CD4-positive, CD25-positive, alpha-beta regulatory T cell (primary cell): ENCODE measurements at regions not wholly inside any gene's neighbourhood (a gene's known extent, or its start where the extent isn't known, plus 50 kb on each side); places are given as distances from the start of the nearest gene placed in this dataset.

ENCODE experiments used
- ATAC-seq, 2 donors: fragments of 150-1000 bp; cut with Tn5 transposase; one replicate each; pipeline ENCODE4 v1.10.0; 2021; ENCODE audit warnings: low read depth in 2 of 2, moderate number of reproducible peaks in 2 of 2, moderate library complexity in 1 of 2
- DNase-seq, 3 donors: peaks; one replicate each; pipeline versions ENCODE4 v3.0.0 to v3.0.0-alpha.2; 2012 to 2022; ENCODE audit warnings: mixed read lengths in 1 of 3
- H3K27ac ChIP-seq: one replicate; pipeline ENCODE4 v1.7.0; 2013; ENCODE audit warnings: mild to moderate bottlenecking, low read length; ENCODE audit not compliant: insufficient read depth, poor library complexity, severe bottlenecking
- H3K27me3 ChIP-seq: one replicate; pipeline ENCODE4 v1.7.0; 2013; ENCODE audit warnings: low read length; ENCODE audit not compliant: control insufficient read depth, insufficient read depth
- H3K36me3 ChIP-seq: one replicate; pipeline ENCODE4 v1.7.0; 2013; ENCODE audit warnings: mild to moderate bottlenecking, low read length, moderate library complexity; ENCODE audit not compliant: control insufficient read depth, insufficient read depth
- H3K4me1 ChIP-seq: 2 replicates; pipeline ENCODE4 v1.7.0; 2013; ENCODE audit warnings: mild to moderate bottlenecking, low read length; ENCODE audit not compliant: insufficient read depth, control insufficient read depth, poor library complexity, severe bottlenecking
- H3K4me3 ChIP-seq: one replicate; pipeline ENCODE4 v1.7.0; 2013; ENCODE audit warnings: low read depth, mild to moderate bottlenecking, low read length, moderate library complexity
- H3K9me3 ChIP-seq, 2 experiments: 1 replicate in 1 of 2; 2 replicates in 1 of 2; pipeline ENCODE4 v1.7.0; 2013; ENCODE audit warnings: low read length in 2 of 2, mild to moderate bottlenecking in 1 of 2, moderate library complexity in 1 of 2; ENCODE audit not compliant: control insufficient read depth in 2 of 2
- H3K27ac Mint-ChIP-seq, 3 donors: one replicate each; pipeline ENCODE4 v1.8.0; 2020 to 2022; ENCODE audit warnings: mild to moderate bottlenecking in 3 of 3, mixed read lengths in 3 of 3, moderate library complexity in 2 of 3
- H3K27me3 Mint-ChIP-seq: one replicate; pipeline ENCODE4 v1.8.0; 2022; ENCODE audit warnings: mild to moderate bottlenecking, mixed read lengths
- H3K36me3 Mint-ChIP-seq: one replicate; pipeline ENCODE4 v1.8.0; 2020; ENCODE audit warnings: mixed read lengths
- H3K4me1 Mint-ChIP-seq, 4 donors: one replicate each; pipeline ENCODE4 v1.8.0; 2020 to 2022; ENCODE audit warnings: mixed read lengths in 4 of 4, mild to moderate bottlenecking in 1 of 4
- H3K4me3 Mint-ChIP-seq, 4 donors: one replicate each; pipeline ENCODE4 v1.8.0; 2020 to 2022; ENCODE audit warnings: mild to moderate bottlenecking in 4 of 4, mixed read lengths in 4 of 4, moderate library complexity in 3 of 4
- H3K9me3 Mint-ChIP-seq, 7 donors: one replicate each; pipeline ENCODE4 v1.8.0; 2020 to 2022; ENCODE audit warnings: mixed read lengths in 7 of 7, mild to moderate bottlenecking in 3 of 7, moderate library complexity in 2 of 7

DNA sequence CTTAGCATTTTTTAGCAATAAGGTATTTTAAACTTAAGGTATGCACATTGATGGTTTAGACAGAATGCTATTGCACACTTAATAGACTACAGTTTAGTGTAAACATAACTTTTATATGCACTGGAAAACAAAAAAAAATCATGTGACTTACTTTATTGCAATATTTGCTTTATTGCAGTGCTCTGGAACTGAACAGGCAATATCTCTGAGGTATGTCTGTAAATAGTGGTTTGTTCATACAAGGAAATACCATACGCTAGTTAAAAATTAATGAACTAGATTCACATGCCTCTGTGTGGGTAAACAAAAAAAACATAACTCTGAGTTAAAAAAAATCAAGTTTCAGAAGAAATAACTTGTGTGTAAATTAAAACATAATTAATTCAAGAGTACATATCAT lies 479.0 kb upstream of the MKI67 start:
- Mint-ChIP-seq H3K4me3 (no peak overlapping the region), H3K9me3 (no peaks in the 10 kb centered on the region), H3K27ac (no peak overlapping the region), H3K27me3 (peaks cover 5% of the 10 kb centered on the region), H3K4me1 (peaks cover 0 to 4% (median 0%) of the 10 kb centered on the region in 4 donors), H3K36me3 (no peaks in the 10 kb centered on the region)
- DNase-seq: no peak
- Histone ChIP-seq H3K4me3 (no peak overlapping the region), H3K27me3 (no peaks in the 10 kb centered on the region), H3K27ac (no peak overlapping the region), H3K36me3 (no peaks in the 10 kb centered on the region), H3K4me1 (no peaks in the 10 kb centered on the region), H3K9me3 (no peaks in the 10 kb centered on the region)
- ATAC-seq: no peak

DNA sequence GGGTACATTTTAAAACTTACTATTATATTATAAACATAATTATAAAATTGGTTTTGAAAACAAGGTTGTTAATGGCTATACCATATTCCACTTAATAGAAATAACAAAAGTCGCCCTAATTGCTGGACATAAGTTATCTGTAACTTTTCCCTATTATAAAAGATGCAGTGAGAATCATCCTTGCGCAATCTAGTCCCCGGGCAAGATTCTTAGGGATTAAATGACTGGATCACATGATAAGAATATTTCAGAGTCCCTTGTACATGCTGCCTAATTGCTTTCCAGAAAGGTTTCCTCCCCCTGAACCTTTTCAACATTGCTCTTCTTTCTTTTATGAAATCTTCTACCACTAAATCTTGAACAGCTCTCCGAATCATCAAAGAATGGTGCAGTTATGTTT lies 479.8 kb upstream of the MKI67 start:
- H3K4me3 Mint-ChIP-seq: no peak overlapping the region
- no peaks in the 10 kb centered on the region for H3K36me3 Mint-ChIP-seq
- Histone ChIP-seq H3K9me3 (no peaks in the 10 kb centered on the region), H3K36me3 (no peaks in the 10 kb centered on the region), H3K4me1 (no peaks in the 10 kb centered on the region), H3K4me3 (no peak overlapping the region), H3K27me3 (no peaks in the 10 kb centered on the region), H3K27ac (no peak overlapping the region)
- H3K4me1 Mint-ChIP-seq: peaks cover 0 to 4% (median 0%) of the 10 kb centered on the region in 4 donors
- ATAC-seq (no peak), DNase-seq (no peak)
- peaks cover 5% of the 10 kb centered on the region for H3K27me3 Mint-ChIP-seq
- no peaks in the 10 kb centered on the region for H3K9me3 Mint-ChIP-seq
- H3K27ac Mint-ChIP-seq: no peak overlapping the region

- Mint-ChIP-seq H3K27ac (no peak overlapping the region), H3K36me3 (no peaks in the 10 kb centered on the region), H3K4me1 (no peaks in the 10 kb centered on the region), H3K9me3 (no peaks in the 10 kb centered on the region), H3K4me3 (no peak overlapping the region), H3K27me3 (peaks cover 5% of the 10 kb centered on the region)
- no peaks in the 10 kb centered on the region for H3K9me3 ChIP-seq
- no peak overlapping the region for H3K27ac ChIP-seq
- DNase-seq (no peak), ATAC-seq (no peak)
- no peaks in the 10 kb centered on the region for H3K4me1 ChIP-seq
- no peaks in the 10 kb centered on the region for H3K36me3 ChIP-seq
- H3K27me3 ChIP-seq: no peaks in the 10 kb centered on the region
- H3K4me3 ChIP-seq: no peak overlapping the region
Observed at GRCh38 chr10:128608791-128609190, 482.6 kb upstream of the MKI67 start.

DNA sequence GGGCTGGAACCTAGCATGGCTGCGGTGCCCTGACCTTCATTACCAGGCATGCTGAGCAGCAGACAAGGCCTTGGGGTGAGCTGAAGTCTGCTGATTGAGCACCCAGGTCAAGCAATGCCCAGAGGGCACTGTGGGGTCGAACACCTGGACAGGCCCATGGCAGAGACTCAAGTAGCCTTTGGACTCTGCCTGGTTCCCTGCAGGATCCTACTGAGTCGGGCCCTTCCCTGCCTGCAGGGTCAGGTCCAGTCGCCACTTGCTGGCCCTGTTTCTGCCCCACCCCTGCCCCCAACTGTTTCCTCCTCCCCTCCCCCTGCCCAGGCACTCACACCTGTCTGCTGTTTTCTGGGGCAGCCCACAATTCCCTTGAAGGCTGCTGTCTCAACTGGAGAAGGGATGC lies 483.2 kb upstream of the MKI67 start:
- no peaks in the 10 kb centered on the region for H3K36me3 Mint-ChIP-seq
- no peak overlapping the region for H3K4me3 Mint-ChIP-seq
- no peaks in the 10 kb centered on the region for H3K9me3 ChIP-seq
- ATAC-seq (no peak), DNase-seq (no peak)
- no peak overlapping the region for H3K27ac Mint-ChIP-seq
- H3K27ac ChIP-seq: no peak overlapping the region
- H3K4me1 ChIP-seq: no peaks in the 10 kb centered on the region
- no peaks in the 10 kb centered on the region for H3K36me3 ChIP-seq
- H3K27me3 Mint-ChIP-seq: peaks cover 5% of the 10 kb centered on the region
- H3K4me1 Mint-ChIP-seq: no peaks in the 10 kb centered on the region
- H3K27me3 ChIP-seq: no peaks in the 10 kb centered on the region
- H3K4me3 ChIP-seq: no peak overlapping the region
- H3K9me3 Mint-ChIP-seq: no peaks in the 10 kb centered on the region

DNA sequence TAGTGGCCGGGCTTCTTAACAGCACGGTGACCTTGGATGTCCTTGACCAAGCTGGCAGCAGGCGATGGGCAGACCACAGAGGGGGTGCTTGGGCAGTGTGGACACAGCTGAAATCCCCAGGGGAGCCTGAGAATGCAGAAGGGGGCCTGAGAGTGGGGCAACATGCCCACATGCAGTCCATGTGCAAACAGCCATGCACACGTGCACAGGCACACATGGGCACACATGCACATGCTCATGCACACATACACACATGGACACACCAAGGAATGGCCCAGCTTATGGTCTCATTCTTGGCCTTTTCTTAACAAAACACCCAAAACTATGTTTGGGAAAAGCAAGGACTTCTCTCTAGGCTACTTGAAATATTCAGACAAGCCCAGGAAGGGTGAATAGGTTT lies 483.9 kb upstream of the MKI67 start:
- peaks cover 5% of the 10 kb centered on the region for H3K27me3 Mint-ChIP-seq
- no peak overlapping the region for H3K4me3 Mint-ChIP-seq
- Histone ChIP-seq H3K4me1 (no peaks in the 10 kb centered on the region), H3K27ac (no peak overlapping the region), H3K4me3 (no peak overlapping the region), H3K27me3 (no peaks in the 10 kb centered on the region), H3K36me3 (no peaks in the 10 kb centered on the region), H3K9me3 (no peaks in the 10 kb centered on the region)
- peaks cover 0 to 2% (median 0%) of the 10 kb centered on the region in 7 donors for H3K9me3 Mint-ChIP-seq
- H3K36me3 Mint-ChIP-seq: no peaks in the 10 kb centered on the region
- ATAC-seq: no peak
- H3K4me1 Mint-ChIP-seq: no peaks in the 10 kb centered on the region
- no peak overlapping the region for H3K27ac Mint-ChIP-seq
- no peak for DNase-seq

GRCh38 chr10:128612195-128612594 lies 486.0 kb upstream of the MKI67 start:
- no peaks in the 10 kb centered on the region for H3K36me3 ChIP-seq
- H3K9me3 ChIP-seq: no peaks in the 10 kb centered on the region
- Mint-ChIP-seq H3K36me3 (no peaks in the 10 kb centered on the region), H3K9me3 (peaks cover 0 to 4% (median 0%) of the 10 kb centered on the region in 7 donors), H3K27me3 (peaks cover 5% of the 10 kb centered on the region), H3K27ac (no peak overlapping the region), H3K4me3 (no peak overlapping the region), H3K4me1 (no peaks in the 10 kb centered on the region)
- no peak overlapping the region for H3K27ac ChIP-seq
- DNase-seq: no peak
- no peaks in the 10 kb centered on the region for H3K27me3 ChIP-seq
- no peaks in the 10 kb centered on the region for H3K4me1 ChIP-seq
- no peak for ATAC-seq
- H3K4me3 ChIP-seq: no peak overlapping the region

- Mint-ChIP-seq H3K4me1 (no peaks in the 10 kb centered on the region), H3K9me3 (peaks cover 0 to 4% (median 0%) of the 10 kb centered on the region in 7 donors), H3K27ac (no peak overlapping the region), H3K4me3 (no peak overlapping the region), H3K27me3 (peaks cover 5% of the 10 kb centered on the region), H3K36me3 (no peaks in the 10 kb centered on the region)
- Histone ChIP-seq H3K36me3 (no peaks in the 10 kb centered on the region), H3K4me1 (no peaks in the 10 kb centered on the region), H3K9me3 (no peaks in the 10 kb centered on the region), H3K27me3 (no peaks in the 10 kb centered on the region), H3K27ac (no peak overlapping the region), H3K4me3 (no peak overlapping the region)
- DNase-seq (no peak), ATAC-seq (no peak)
Observed at GRCh38 chr10:128612631-128613030, 486.4 kb upstream of the MKI67 start.

DNA sequence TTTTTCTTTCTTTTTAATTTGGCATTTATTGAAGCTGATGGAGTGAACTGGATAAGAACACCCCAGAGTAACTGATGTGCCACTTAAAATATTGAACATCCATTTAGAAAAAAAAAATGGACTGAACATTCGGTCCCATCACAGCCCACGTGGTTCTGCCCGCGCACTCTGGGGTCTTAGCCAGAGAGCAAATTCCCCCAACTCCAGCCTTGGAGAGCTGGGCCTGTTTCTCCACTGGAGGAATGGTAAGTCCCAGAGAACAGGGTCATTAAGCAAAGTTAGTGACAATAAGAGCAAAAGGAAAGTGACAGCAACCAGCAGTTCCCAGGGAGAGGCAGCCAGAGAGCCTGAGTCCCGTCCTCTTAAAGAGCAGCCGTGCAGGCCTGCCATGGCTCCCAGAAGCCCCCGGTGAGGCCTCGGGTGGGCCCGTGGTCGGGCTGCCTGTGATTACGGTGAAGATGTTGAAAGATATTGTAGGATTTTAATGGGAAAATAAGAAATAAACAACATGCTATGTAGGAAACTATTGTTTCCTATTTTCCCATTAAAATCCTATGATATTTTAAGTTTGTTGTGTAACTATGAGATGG lies 487.9 kb upstream of the MKI67 start:
- Mint-ChIP-seq H3K27ac (no peak overlapping the region), H3K4me3 (no peak overlapping the region), H3K36me3 (no peaks in the 10 kb centered on the region), H3K27me3 (no peaks in the 10 kb centered on the region), H3K9me3 (peaks cover 0 to 4% (median 0%) of the 10 kb centered on the region in 7 donors), H3K4me1 (no peaks in the 10 kb centered on the region)
- Histone ChIP-seq H3K4me3 (no peak overlapping the region), H3K27me3 (no peaks in the 10 kb centered on the region), H3K27ac (no peak overlapping the region), H3K36me3 (no peaks in the 10 kb centered on the region), H3K4me1 (no peaks in the 10 kb centered on the region), H3K9me3 (no peaks in the 10 kb centered on the region)
- DNase-seq: no peak
- no peak for ATAC-seq
